GM12878 (cell line): ENCODE measurements at regions not wholly inside any gene's neighbourhood (a gene's known extent, or its start where the extent isn't known, plus 50 kb on each side); places are given as distances from the start of the nearest gene placed in this dataset.

Source experiments
- EZH2 ChIP-seq: IDR thresholded peaks from 2 replicates; pipeline ENCODE4 v1.6.1; 2012; ENCODE audit warnings: low read depth, mild to moderate bottlenecking, control low read depth, inconsistent platforms, low read length, borderline replicate concordance; ENCODE audit not compliant: control insufficient read depth
- MTA3 ChIP-seq: IDR thresholded peaks from 2 replicates; pipeline ENCODE4 v1.6.1; 2012; ENCODE audit warnings: low read length, inconsistent platforms, borderline replicate concordance
- MYC ChIP-seq: IDR thresholded peaks from 2 replicates; pipeline ENCODE4 v1.6.1; 2011; ENCODE audit warnings: mild to moderate bottlenecking, low read length, moderate library complexity, inconsistent platforms; ENCODE audit not compliant: insufficient read depth, insufficient replicate concordance, insufficient read length, severe bottlenecking
- NRF1 ChIP-seq: conservative IDR thresholded peaks from 2 replicates; pipeline ENCODE4 v1.6.1; 2011; ENCODE audit warnings: mild to moderate bottlenecking, low read depth, low read length, improper control_type of control experiment
- PML ChIP-seq: IDR thresholded peaks from 2 replicates; pipeline ENCODE4 v1.6.1; 2012; ENCODE audit warnings: low read length, inconsistent platforms
- RAD21 ChIP-seq: IDR thresholded peaks from 2 replicates; pipeline ENCODE4 v1.6.1; 2011; ENCODE audit warnings: mild to moderate bottlenecking, low read depth, low read length, moderate library complexity; ENCODE audit not compliant: insufficient read depth
- RFX5 ChIP-seq: IDR thresholded peaks from 2 replicates; pipeline ENCODE4 v1.6.1; 2011; ENCODE audit warnings: low read depth, low read length, improper control_type of control experiment
- TCF7 ChIP-seq: IDR thresholded peaks from 2 replicates; pipeline ENCODE4 v1.6.1; 2014; ENCODE audit warnings: antibody characterized with exemption, borderline replicate concordance
- ZNF217 ChIP-seq: fragments of 450-650 bp; IDR thresholded peaks from 2 replicates; pipeline ENCODE4 v1.6.1; 2017; ENCODE audit warnings: antibody characterized with exemption, mild to moderate bottlenecking
- TF ChIP-seq, protein P1 (sequence below): IDR thresholded peaks from 2 replicates; pipeline ENCODE4 v1.6.1; 2012; ENCODE audit warnings: low read depth, low read length, improper control_type of control experiment
- TF ChIP-seq, protein P2 (sequence below), 3 experiments: IDR thresholded peaks in 2 of 3; conservative IDR thresholded peaks in 1 of 3; 2 replicates each; pipeline ENCODE4 v1.5.1; 2011; ENCODE audit warnings: low read depth in 3 of 3, low read length in 3 of 3, mild to moderate bottlenecking in 3 of 3, control low read depth in 2 of 3, moderate library complexity in 2 of 3, inconsistent platforms in 1 of 3, mixed read lengths in 1 of 3; ENCODE audit not compliant: control insufficient read depth in 2 of 3, insufficient read depth in 1 of 3; ENCODE audit errors: extremely low read depth in 1 of 3
- TF ChIP-seq, protein P3 (sequence below): IDR thresholded peaks from 2 replicates; pipeline ENCODE4 v1.6.1; 2011; ENCODE audit warnings: low read depth, mild to moderate bottlenecking, low read length, moderate library complexity, borderline replicate concordance; ENCODE audit errors: extremely low read depth

DNA sequence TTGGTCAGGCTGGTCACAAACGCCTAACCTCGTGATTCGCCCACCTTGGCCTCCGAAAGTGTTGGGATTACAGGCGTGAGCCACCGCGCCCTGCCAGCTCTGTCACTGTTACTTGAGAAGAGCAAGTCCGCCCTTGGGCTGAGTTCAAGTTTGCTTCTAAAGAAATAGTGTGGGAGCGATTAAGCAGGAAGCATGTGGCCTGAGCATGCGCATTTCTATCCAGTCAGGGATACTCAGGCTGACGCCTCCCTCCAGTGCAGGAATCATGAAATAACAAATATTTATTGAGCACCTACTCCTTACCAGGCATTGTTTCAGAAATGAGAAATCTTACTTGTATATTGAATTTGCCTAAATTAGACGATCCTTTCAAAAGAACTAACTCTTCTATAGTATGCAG lies 166.2 kb downstream of the EDN1 start:
- TF ChIP-seq, protein P1, sequence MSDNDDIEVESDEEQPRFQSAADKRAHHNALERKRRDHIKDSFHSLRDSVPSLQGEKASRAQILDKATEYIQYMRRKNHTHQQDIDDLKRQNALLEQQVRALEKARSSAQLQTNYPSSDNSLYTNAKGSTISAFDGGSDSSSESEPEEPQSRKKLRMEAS, result no peak
- no peak for TF ChIP-seq RAD21
- TF ChIP-seq PML, result no peak
- no peak for TF ChIP-seq TCF7
- TF ChIP-seq, protein P2, sequence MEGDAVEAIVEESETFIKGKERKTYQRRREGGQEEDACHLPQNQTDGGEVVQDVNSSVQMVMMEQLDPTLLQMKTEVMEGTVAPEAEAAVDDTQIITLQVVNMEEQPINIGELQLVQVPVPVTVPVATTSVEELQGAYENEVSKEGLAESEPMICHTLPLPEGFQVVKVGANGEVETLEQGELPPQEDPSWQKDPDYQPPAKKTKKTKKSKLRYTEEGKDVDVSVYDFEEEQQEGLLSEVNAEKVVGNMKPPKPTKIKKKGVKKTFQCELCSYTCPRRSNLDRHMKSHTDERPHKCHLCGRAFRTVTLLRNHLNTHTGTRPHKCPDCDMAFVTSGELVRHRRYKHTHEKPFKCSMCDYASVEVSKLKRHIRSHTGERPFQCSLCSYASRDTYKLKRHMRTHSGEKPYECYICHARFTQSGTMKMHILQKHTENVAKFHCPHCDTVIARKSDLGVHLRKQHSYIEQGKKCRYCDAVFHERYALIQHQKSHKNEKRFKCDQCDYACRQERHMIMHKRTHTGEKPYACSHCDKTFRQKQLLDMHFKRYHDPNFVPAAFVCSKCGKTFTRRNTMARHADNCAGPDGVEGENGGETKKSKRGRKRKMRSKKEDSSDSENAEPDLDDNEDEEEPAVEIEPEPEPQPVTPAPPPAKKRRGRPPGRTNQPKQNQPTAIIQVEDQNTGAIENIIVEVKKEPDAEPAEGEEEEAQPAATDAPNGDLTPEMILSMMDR (IDR thresholded peaks at IDR 0.05 in 2 of 3, conservative IDR thresholded peaks at IDR 0.05 in 1 of 3; ENCODE audit: control insufficient read depth in 2 of 3, extremely low read depth in 1 of 3, insufficient read depth in 1 of 3, low read depth in 3 of 3, low read length in 3 of 3), result no peak
- no peak for TF ChIP-seq NRF1
- no peak for TF ChIP-seq MTA3
- TF ChIP-seq, protein P3, sequence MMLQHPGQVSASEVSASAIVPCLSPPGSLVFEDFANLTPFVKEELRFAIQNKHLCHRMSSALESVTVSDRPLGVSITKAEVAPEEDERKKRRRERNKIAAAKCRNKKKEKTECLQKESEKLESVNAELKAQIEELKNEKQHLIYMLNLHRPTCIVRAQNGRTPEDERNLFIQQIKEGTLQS, result no peak
- no peak for TF ChIP-seq EZH2
- no peak for TF ChIP-seq RFX5
- TF ChIP-seq ZNF217, result no peak
- no peak for TF ChIP-seq MYC
